Stimulated activated CD4-positive, alpha-beta T cell treated with anti-CD3 and anti-CD28 coated beads, Interleukin-4, amount 100 ng/mL, for 24 hours (primary cell): ENCODE measurements at regions not wholly inside any gene's neighbourhood (a gene's known extent, or its start where the extent isn't known, plus 50 kb on each side); places are given as distances from the start of the nearest gene placed in this dataset.

Source experiments
- DNase-seq: peaks from one replicate; pipeline ENCODE4 v3.0.0-alpha.2; 2020

DNA sequence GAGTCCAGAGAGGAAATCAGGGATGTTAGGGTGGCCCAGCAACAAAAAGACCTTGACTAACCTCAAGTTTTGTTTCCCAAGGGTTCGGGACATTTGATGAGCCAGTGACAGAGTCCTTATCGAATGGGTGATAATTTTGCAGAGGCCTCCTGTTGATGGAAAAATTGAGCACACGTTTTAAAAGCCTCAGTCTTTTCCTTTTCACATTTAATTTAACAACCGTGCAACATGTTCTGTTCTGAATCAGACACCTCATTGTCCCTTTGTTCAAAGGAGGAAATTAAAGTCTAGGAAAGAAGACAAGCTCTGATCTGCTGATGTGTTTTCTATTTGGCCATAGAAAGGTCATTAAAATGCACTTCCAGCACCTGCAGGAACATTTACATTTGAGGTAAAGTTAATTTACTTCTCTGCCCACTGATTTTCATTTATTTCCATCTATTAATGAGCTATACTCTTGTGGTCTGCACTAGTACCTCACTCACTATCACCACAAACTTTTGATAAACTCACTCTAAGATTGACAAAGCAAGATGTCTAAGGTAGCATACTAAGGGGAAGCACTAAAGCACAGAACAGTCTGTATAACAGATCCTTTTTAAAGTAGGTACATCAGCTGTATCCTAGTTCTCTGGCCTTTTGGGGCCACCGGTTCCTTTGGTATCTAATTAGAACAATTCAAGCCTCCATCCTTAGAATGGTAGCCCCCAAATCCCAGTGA is 147.0 kb downstream of the RPAP3 start:
- DNase-seq = no peak

DNA sequence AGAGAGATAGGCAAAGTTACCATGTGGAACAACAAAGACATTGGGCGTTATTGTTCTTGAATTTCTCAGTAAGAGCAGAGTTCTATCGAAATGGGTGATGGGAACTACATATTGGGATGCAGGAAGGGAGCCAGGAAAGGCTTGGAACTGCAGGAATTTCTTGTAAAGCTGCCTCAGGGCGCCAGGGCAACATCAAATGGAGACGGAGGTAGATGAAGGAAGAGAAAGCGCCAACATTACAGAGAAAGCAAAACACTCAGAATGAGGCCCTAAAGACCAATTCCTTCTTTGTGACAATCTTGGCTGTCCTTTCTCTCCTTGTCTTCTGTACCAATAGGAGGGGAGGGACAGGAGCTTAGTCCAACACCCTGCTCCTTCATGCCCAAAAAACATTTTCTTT is 148.4 kb downstream of the RPAP3 start:
- no peak for DNase-seq

DNA sequence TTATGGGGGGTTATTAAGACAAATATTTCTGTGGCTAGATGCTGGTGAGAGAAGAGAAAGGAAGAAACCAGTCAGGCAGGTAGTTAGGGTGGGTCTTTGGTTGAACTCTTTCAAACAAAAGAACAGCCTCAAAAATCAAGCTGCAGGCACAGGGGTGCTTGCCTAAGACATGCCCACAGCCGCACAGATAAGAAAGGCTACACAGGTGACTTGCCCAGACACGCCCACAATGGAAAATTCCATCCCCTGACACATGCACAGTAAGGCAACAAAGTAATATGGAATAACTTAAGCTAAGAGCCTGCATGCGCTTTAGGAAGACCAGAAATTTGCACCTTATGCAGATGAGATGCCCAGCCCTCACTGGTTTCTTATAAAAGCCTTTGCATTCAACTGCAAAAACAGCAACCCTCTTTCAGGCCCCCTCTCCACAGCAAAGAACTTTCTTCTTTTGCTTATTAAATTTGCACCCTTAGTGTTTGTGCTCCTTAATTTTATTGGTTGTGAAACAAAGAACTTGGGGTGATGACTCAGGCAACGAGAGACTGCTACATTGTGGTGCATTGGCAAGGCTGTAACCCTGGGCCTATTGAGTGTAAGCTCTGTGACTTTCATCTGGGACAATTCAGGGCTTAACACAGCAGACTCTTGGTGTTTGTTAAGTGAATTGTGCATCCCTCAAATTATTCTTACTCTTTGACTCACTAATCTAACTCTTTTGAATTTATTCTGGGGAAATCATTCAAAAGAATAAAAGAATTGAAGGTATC is 149.4 kb downstream of the RPAP3 start:
- DNase-seq = no peak

DNA sequence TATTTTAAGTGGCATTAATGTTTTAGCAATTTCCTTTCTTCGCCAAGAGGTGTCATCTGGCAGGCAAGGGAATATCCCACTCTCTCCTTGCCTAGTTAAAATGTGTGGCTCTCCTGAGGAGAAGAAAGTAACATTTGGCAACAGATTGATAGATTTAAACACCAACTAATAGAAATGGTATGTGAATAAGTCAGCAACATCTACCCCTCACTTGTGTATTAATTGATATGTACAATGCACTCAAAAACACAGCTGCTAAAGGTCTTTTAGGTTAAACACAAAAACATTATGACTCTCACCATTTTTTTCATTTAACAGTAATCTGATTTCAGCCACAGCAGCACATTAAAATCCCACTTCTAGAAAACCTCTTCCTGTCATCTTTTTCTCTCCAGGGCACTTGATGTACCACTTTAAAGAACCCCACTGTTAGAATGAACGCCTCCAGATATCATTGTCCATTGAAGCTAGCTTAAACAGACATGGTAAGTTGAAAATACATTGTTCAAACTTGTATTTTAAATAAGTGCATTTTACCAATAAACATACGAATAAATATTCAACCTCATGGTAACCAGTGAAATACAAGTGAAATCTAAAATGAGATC is 151.7 kb downstream of the RPAP3 start:
- no peak for DNase-seq

DNA sequence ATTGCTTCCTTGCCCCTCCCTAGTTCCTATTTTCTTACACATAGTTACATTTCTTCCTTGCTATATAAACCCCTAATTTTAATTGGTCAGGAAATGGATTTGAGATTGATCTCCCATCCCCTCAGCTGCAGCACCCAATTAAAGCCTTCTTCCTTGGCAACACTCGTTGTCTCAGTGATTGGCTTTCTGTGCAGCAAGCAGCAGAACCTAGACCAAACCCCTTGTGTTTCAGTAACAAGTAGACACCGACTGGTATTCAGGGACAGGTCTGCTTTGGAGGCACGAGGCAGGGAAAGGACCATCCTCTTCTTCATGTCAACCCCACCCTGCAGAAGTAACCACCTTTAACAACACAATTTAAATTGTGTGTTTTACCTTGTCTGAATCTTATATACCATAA is 152.6 kb downstream of the RPAP3 start:
- DNase-seq = no peak

DNA sequence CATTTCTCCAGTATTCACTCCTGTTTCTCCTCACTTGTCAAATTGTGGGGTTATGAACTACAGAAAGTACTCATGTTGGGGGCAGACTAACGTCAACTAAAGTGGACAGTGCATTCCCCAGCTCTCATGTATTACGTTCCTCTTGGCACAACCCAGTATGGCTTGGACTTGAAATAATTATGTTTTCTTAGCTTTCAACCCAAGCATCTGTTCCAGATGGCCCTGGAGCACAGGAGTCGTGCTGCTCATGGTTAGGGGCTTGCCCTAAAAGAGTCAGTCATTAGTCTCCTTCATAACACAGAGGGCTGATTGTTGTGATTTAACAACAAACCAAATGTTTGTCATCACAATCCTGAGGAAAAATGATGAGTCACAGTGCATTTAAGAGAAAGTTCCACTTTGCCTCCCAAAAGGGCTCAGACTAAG is 154.4 kb downstream of the RPAP3 start:
- no peak for DNase-seq

DNA sequence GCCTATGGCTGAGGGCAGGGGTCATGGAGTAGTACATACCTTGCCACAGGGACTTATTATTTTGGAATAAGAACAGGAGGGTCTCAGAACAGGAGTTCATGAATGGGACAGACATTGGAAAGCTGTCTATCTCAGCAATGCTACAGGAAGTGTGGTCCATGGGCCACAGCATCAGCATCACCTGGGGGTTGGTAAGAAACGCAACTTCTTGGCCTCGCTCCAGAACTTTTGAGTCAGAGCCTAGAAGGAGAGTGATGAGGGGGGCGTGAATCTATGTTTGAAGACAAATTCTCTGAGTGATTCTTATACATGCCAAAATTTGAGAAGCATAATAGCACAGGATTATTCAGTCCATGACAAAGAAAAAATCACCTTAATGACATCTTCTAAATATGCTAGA is 156.6 kb downstream of the RPAP3 start:
- no peak for DNase-seq

DNA sequence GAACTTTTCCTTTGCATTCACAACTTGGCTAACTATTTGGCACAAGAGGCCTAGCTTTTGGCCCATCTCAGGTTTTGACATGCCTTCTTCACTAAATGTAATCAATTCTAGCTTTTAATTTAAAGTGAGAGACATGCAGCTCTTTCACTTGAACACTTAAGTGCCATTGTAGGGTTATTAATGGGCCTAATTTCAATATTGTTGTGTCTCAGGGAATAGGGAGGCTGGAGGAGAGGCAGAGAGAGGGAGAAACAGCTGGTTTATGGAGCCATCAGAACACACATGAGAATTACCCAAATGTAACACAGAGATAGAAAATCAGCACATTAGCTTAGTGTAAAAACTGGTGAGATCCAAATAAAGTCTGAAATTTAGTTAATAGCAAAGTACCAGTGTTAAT is 157.4 kb downstream of the RPAP3 start:
- no peak for DNase-seq

DNA sequence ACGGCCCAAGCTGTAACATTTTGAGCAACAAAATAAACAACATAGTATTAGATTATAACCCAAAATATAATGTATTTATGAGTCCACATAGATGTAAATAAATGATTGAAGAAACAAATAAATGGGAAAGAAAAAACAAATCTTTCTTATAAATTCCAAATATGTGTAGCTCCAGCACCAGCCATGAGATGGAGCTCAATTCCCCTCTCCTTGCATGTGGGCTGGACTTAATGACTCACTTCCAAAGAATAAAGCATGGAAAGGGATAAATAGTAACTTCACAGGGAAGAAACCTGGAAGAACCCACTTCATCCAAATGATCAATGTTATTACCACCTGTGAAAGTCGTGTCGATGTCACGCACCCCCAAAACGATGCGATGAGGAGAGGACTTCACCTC is 158.8 kb downstream of the RPAP3 start:
- DNase-seq = no peak

DNA sequence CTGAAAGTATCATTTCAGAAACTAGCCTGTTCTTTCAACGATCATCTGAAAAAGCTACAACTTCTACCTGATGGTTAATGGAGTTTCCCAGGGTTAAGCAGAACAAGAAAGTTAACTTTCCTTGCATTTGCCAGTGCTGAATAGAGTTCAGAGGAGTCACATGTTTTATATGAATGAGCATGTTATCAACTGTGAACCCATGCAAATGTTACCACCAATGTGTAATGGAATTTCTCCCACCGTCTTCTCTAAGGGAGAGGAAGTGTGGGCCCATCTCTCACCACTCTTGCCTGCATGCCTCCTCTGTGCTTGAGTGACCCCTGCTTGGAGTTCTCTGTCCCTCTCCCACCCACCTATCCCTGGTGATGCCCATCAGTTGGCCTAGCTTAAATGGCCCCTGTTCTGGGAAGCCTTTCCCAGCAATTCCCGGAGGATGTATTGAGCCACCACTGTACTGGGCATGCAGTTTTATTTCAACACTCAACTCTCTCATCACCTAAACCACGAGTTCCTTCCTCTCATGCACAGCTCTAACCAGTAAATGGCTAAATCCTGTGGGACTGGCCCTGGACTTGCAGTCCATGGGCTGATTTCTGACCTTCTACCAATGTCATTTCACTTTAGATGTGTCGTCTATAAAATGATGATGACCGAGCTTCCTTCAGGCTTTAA is 159.8 kb downstream of the RPAP3 start:
- DNase-seq = no peak

DNA sequence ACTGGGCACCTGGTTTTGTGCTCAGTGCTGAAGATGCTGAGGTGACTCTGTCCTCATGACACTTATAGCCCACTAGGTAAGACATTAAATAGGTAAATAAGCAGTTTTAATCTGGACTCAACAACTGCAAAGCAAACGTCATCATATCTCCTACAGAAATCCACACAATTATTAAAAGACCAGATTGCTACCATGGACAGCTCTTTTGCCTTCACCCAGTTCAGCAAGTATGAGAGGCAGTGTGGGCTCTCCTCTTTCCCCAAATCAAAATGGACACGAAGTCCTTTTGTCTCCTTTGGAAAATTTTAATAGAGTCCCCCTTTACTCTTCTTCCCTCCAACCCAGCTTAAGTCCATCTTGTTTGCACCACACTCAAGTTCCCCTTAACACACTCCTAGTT is 171.1 kb downstream of the RPAP3 start:
- no peak for DNase-seq

DNA sequence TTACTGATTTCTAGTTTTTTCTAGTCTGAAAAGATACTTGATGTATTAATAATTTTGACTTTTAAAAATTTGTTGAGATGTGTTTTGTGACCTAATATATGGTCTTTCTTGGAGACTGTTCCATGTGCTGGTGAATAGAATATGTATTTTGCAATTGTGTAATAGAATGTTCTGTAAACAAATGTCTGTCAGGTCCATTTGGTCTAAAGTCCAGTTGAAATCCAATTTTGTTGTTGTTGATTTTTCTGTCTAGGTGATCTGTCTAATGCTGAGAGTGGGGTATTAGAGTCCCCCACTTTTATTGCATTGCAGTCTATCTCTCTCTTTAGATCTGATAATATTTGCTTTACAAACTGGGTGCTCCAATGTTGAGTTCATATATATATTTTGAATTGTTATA is 175.8 kb downstream of the RPAP3 start:
- no peak for DNase-seq

DNA sequence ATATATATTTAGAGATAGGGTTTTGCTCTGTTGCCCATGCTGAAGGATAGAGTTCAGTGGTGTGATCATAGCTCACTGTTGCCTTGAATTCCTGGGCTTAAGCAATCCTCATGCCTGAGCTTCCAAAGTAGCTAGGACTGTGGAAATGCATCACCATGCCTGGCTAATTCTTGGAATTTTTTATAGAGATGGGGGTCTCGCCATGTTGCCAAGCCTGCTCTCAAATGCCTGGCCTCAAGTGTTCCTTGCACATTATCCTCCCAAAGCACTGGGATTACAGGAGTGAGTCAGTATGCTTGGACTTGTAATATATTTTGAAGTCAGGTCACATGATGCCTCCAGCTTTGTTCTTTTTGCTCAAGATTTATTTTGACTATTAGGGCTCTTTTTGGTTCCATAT is 178.0 kb downstream of the RPAP3 start:
- DNase-seq = no peak

DNA sequence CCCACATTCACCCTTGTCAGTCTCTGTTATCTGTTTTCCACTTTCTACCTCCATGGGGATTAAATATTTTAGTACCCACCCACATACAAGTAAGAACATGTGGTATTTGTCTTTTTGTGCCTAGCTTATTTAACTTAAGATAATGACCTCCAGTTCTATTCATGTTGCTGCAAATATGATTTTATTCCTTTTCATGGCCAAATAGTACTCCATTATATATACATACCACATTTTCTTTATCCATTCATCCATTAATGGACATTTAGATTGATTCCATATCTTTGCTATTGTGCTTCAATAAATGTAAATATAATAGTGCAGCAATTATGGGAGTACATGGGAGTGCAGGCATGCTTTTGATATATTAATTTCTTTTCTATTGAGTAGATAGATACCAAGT is 185.8 kb downstream of the RPAP3 start:
- no peak for DNase-seq

DNA sequence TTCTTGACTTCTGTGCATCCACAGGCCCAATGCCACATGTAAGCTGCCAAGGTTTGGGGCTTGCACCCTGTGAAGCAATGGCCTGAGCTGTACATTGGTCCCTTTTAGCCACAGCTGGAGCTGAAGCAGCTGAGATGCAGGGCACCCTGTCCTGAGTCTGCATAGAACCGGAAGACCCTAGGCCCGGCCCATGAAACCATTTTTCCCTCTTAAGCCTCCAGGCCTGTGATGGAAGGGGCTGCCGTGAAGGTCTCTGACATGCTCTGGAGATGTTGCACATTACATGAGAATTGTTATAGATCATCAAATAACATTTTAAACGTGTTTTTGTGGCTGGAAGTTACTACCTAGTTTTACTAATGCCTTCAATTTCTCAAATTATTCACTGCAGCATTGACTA is 188.7 kb downstream of the RPAP3 start:
- DNase-seq = no peak

DNA sequence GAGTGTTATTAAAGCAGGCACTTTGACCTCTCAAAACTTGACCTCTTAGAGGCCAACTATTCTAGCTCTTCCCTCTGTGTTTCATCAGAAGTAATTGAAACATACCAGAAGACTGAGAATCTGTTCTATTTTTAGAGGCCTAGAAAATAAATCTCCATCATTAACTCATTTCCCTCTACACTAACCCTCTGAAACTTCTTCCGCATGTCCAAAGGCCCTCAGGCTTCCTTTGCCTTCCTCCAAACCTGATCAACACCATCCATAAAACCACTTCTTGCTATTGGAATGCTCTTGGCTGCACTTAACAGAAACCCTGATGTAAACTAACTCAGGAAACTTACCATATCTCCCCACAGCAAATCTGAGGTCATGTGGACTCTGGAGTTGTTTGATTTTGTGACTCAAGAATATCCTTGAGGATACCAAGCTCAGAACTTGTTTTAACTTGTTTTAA is 196.4 kb downstream of the RPAP3 start:
- no peak for DNase-seq

DNA sequence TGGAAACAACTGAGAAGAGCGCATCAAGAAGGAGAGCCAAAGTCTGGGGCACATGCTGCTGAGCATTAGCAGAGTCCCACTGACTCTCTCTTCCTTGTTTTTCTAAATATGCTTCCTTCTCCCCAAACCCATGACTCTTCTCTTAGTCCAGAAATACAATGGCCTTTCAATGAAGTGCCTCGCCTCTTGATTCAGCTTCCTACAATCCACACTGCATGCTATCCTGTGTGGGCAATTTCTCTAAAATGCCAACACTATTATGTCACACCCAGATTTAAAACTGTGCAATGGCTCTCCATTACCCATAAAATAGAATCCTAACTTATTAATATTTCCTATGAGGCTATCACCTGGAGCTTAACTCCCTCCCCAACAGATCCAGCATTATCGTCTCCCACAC is 198.6 kb downstream of the RPAP3 start:
- DNase-seq = no peak

DNA sequence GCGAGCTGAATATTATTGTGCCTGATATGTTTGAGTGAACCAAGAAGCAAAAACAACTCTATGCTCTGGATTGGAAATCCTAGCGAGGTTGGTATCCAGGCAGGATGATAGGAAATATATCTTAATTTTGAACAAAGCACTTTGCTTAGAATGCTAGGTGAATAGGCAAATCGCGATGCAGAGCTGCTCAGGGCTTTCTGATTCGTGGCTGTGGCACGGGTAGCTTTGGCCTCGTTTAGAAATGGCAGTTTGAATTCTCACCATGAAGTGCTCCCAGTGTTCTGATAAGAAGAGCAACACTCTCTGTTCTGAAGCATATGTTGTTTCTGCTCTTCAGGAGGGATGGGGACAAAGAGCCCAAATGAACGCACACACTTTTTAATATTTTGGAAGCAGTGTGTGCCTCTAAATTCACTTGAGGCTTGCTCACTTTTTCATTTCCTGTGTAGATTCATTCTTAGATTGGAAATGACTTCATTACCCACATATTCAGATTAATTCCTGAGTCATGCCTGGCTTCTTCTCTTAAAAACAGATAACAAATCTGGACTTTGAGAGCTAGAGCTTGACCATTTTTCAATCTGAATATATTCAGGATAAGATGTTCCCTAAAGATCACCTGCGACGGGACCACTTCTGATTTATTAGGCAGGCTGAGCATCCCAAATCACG is 200.9 kb downstream of the RPAP3 start:
- DNase-seq = no peak

DNA sequence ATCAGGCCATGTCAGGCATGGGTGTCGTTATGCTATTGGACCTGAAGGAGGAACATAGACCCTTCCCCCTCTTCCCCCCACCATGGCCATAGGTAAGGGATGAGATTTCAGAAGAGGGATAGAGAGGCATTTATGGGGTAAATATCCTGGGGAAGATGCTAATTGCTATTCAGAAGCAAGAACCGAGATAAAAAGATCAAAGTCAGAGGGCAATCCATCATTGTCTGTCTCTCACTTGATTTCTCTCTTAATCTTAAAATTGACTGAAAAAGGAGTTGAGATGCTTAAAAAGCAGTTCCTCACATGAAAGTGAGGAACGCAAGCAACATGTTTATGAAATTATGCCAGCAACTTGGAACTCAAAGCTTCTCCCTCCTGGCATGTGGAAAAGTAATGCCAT is 212.0 kb downstream of the RPAP3 start:
- DNase-seq = no peak

DNA sequence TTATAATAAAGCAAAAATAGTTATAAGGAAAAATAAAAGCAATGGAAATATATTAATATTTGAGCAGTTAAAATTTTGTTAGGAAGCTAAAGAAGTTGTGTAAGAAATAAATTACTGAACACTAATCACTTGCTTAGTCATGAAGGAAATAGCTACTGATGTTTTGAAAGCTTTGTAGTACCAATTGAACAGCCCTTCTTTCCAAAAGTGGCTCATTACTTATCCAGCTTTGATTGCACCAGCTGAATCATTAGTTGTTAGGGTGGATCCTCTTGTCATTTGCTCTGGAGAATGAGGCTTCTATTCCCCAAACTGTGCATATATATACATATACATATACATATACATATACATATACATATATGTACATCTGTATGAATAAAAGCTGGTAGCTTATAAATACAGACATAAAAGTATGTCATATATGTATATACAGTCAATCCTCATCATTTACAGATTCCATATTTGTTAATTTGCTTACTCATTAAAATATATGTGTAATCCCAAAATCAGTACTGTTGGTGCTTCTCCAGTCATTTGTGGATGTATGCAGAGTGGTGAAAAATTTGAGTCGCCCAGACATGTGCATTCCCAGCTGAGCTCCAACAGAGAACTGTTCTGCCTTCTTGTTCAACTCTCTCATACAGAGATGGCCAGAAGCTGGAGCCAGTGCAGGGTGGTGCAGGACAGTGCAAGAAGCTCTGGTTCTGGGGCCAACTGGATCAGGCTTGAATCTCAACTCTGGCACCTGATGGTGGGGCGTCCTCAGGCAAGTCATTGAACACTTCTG is 214.1 kb downstream of the RPAP3 start:
- DNase-seq = no peak

DNA sequence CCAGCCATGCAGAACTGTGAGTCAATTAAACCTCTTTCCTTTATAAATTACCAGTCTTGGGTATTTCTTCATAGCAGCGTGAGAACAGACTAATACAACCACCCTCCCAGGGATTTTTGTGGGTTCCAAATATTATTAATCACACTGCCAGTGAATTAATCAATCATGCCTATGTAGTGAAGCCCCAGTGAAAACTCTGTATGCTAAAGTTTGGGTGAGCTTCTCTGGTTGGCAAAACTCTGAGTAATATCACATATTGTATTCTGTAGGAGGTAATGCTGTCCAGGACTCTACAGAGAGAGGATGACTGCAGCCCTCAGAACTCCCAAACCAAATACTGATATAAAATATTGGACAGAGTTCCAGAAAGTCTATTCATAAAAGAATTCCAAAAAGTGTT is 216.9 kb downstream of the RPAP3 start:
- no peak for DNase-seq

DNA sequence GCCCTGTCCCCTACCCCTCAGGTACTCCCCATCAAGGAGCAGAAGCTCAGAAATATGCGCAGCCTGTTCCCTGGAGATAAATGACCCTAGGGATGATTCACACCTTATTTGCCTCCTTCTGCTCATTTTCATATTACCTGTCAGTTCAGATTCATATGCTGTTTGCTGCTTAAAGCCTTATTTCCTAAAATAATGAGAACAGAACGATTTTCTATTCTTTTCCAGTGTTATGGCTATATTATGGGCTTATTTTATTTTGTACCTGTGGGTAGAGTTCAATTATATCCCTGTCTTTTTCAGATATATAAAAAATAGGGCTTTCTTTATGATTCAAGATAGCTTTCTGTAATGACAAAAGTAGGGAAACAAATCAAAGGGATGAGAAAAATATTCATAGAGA is 224.8 kb downstream of the RPAP3 start:
- DNase-seq = no peak
